Gastroesophageal sphincter (tissue), 4 donors: ENCODE measurements at regions not wholly inside any gene's neighbourhood (a gene's known extent, or its start where the extent isn't known, plus 50 kb on each side); places are given as distances from the start of the nearest gene placed in this dataset.

Source experiments
- ATAC-seq: fragments of 150-250 bp; one replicate; pipeline ENCODE4 v1.9.1; 2016; ENCODE audit warnings: mild to moderate bottlenecking, moderate library complexity
- H3K27ac ChIP-seq, 4 donors: fragments of 200-600 bp; sonication (generic) in 3 of 4; 1 replicate in 3 of 4; 2 replicates in 1 of 4; pipeline ENCODE4 v1.5.1; 2016 to 2019
- H3K27me3 ChIP-seq: fragments of 200-600 bp; sonication (generic); one replicate; pipeline ENCODE4 v1.5.1; 2019
- H3K36me3 ChIP-seq, 2 donors: fragments of 200-600 bp; sonication (generic); one replicate each; pipeline ENCODE4 v1.5.1; 2019; ENCODE audit warnings: control low read depth in 1 of 2
- H3K4me1 ChIP-seq, 3 donors: fragments of 200-600 bp; sonication (generic); 1 replicate in 2 of 3; 2 replicates in 1 of 3; pipeline ENCODE4 v1.5.1; 2016 to 2019; ENCODE audit warnings: control low read depth in 2 of 3
- H3K4me3 ChIP-seq, 2 donors: fragments of 200-600 bp; sonication (generic); one replicate each; pipeline ENCODE4 v1.5.1; 2019; ENCODE audit warnings: mild to moderate bottlenecking in 1 of 2, moderate library complexity in 1 of 2
- H3K9me3 ChIP-seq, 3 donors: fragments of 200-600 bp; sonication (generic); one replicate each; pipeline ENCODE4 v1.5.1; 2017 to 2019; ENCODE audit warnings: control low read depth in 2 of 3
- CTCF ChIP-seq, 4 experiments: fragments of 200-600 bp in 2 of 4; fragments of 450-650 bp in 2 of 4; sonication (generic) in 1 of 4; IDR thresholded peaks; one replicate each; pipeline ENCODE4 v1.5.1; 2017 to 2019; ENCODE audit warnings: antibody characterized with exemption in 4 of 4, mild to moderate bottlenecking in 2 of 4, moderate library complexity in 2 of 4
- EP300 ChIP-seq: sonication (generic); formaldehyde crosslinking; IDR thresholded peaks from one replicate; pipeline ENCODE4 v1.6.1; 2017; ENCODE audit warnings: antibody characterized with exemption, mild to moderate bottlenecking
- POLR2A ChIP-seq, 2 donors: fragments of 450-650 bp; IDR thresholded peaks; one replicate each; pipeline ENCODE4 v1.6.1; 2017; ENCODE audit warnings: antibody characterized with exemption in 2 of 2, mild to moderate bottlenecking in 2 of 2, moderate library complexity in 1 of 2
- POLR2AphosphoS5 ChIP-seq: sonication (generic); formaldehyde crosslinking; IDR thresholded peaks from one replicate; pipeline ENCODE4 v1.6.1; 2017; ENCODE audit warnings: antibody characterized with exemption
- WGBS, 2 donors: methylation state at CpG; one replicate each; pipeline ENCODE4 v1.1.5; 2018; ENCODE audit warnings: low coverage in 1 of 2; 5-methylcytosine and 5-hydroxymethylcytosine counted together

- Histone ChIP-seq H3K9me3 (no peaks in the 10 kb centered on the region), H3K27me3 (peaks cover 68% of the 10 kb centered on the region), H3K4me1 (no peaks in the 10 kb centered on the region), H3K27ac (no peak overlapping the region), H3K4me3 (no peak overlapping the region), H3K36me3 (no peaks in the 10 kb centered on the region)
- no peak for ATAC-seq
- 56 to 75% methylated on average over 12 to 13 of the region's 21 CpGs for WGBS, 2 donors
- no peak for TF ChIP-seq EP300
- no peak for TF ChIP-seq POLR2A (IDR thresholded peaks at IDR 0.05)
These were observed 142.2 kb downstream of the PHETA1 start for GRCh38 chr12:111226680-111227079.

GRCh38 chr12:111225307-111225706 is 143.6 kb downstream of the PHETA1 start:
- no peak overlapping the region for H3K4me3 ChIP-seq
- peaks cover 56% of the 10 kb centered on the region for H3K27me3 ChIP-seq
- no peak for ATAC-seq
- no peaks in the 10 kb centered on the region for H3K36me3 ChIP-seq
- H3K9me3 ChIP-seq = no peaks in the 10 kb centered on the region
- 80 to 100% methylated on average over 1 to 2 of the region's 6 CpGs for WGBS, 2 donors
- no peak overlapping the region for H3K27ac ChIP-seq
- no peaks in the 10 kb centered on the region for H3K4me1 ChIP-seq
- TF ChIP-seq POLR2A (IDR thresholded peaks at IDR 0.05) (no peak), POLR2AphosphoS5 (no peak), EP300 (no peak), CTCF (IDR thresholded peaks at IDR 0.05) (no peak)

GRCh38 chr12:111224186-111225066 is 144.5 kb downstream of the PHETA1 start:
- 32 to 36% methylated on average over 5 to 13 of the region's 14 CpGs for WGBS, 2 donors
- Histone ChIP-seq H3K27ac (no peak overlapping the region), H3K36me3 (no peaks in the 10 kb centered on the region), H3K27me3 (peaks cover 47% of the 10 kb centered on the region), H3K4me1 (no peaks in the 10 kb centered on the region), H3K4me3 (no peak overlapping the region), H3K9me3 (no peaks in the 10 kb centered on the region)
- TF ChIP-seq CTCF (IDR thresholded peaks at IDR 0.05) = no peak
- no peak for TF ChIP-seq EP300
- TF ChIP-seq POLR2AphosphoS5 = no peak
- no peak for TF ChIP-seq POLR2A (IDR thresholded peaks at IDR 0.05)
- ATAC-seq = no peak

GRCh38 chr12:111222523-111222922 is 146.4 kb downstream of the PHETA1 start:
- Histone ChIP-seq H3K36me3 (no peaks in the 10 kb centered on the region), H3K4me1 (no peaks in the 10 kb centered on the region), H3K27ac (no peak overlapping the region), H3K27me3 (peaks cover 40% of the 10 kb centered on the region), H3K9me3 (no peaks in the 10 kb centered on the region), H3K4me3 (no peak overlapping the region)
- TF ChIP-seq CTCF (IDR thresholded peaks at IDR 0.05) (no peak), POLR2AphosphoS5 (no peak), POLR2A (IDR thresholded peaks at IDR 0.05) (no peak), EP300 (no peak)
- ATAC-seq = no peak
- 48 to 92% methylated on average over 2 of the region's 4 CpGs for WGBS, 2 donors

DNA sequence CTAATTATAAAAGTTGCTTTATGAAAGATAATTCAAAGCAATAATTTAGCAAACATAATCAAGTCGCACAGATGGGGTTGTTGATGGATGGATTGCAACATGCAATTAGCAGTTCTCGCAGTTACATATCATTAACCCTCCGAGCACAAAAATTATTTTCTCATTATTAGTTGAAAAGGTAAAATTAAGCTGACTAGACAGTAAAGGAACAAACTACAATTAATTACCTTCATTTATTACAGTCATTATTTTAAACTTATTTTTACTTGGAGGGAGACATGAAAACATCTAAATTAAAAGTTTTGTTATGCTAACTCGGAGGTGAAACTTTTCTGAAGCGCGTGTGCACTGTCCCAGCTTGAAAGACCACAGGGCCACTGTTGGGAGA is 146.9 kb downstream of the PHETA1 start:
- Histone ChIP-seq H3K4me1 (no peaks in the 10 kb centered on the region), H3K27ac (no peak overlapping the region), H3K9me3 (no peaks in the 10 kb centered on the region), H3K4me3 (no peak overlapping the region), H3K36me3 (no peaks in the 10 kb centered on the region), H3K27me3 (peaks cover 40% of the 10 kb centered on the region)
- 72 to 78% methylated on average over 4 to 6 of the region's 6 CpGs for WGBS, 2 donors
- TF ChIP-seq CTCF (IDR thresholded peaks at IDR 0.05) = no peak
- TF ChIP-seq POLR2AphosphoS5 = no peak
- TF ChIP-seq EP300 = no peak
- TF ChIP-seq POLR2A (IDR thresholded peaks at IDR 0.05) = no peak
- no peak for ATAC-seq
